AG10803 (cell line): ENCODE measurements at regions not wholly inside any gene's neighbourhood (a gene's known extent, or its start where the extent isn't known, plus 50 kb on each side); places are given as distances from the start of the nearest gene placed in this dataset.

Experiments used
- DNase-seq: peaks from one replicate; pipeline ENCODE4 v3.0.0; 2010; ENCODE audit warnings: low read depth
- H3K4me3 ChIP-seq: 2 replicates; pipeline ENCODE4 v1.5.1; 2011; ENCODE audit warnings: mild to moderate bottlenecking, low read length, control low read depth
- TF ChIP-seq, protein P1 (sequence below): conservative IDR thresholded peaks from 2 replicates; pipeline ENCODE4 v1.5.1; 2011; ENCODE audit warnings: mild to moderate bottlenecking, low read length, control low read depth, inconsistent platforms

DNA sequence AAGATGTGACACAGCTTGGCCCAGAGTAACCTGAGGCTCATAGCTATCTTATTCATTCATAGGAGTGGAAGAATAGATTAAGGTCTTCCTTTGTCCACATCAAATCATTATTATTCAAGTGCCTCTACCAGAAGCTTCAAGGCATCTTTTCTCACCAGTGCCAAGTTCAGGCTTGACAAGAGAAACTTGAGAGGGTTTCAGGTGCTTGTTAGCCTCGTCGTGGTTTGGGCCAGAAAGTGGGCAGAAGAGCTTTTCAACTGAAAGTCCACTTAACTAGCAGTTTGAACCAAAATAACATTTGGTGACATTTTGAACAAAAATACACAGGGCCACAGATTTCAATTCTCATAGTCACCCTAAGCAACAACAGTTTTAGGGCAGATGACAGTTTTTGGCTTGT, 1184.2 kb downstream of the FLRT2 start:
- DNase-seq, result no peak
- TF ChIP-seq, protein P1, sequence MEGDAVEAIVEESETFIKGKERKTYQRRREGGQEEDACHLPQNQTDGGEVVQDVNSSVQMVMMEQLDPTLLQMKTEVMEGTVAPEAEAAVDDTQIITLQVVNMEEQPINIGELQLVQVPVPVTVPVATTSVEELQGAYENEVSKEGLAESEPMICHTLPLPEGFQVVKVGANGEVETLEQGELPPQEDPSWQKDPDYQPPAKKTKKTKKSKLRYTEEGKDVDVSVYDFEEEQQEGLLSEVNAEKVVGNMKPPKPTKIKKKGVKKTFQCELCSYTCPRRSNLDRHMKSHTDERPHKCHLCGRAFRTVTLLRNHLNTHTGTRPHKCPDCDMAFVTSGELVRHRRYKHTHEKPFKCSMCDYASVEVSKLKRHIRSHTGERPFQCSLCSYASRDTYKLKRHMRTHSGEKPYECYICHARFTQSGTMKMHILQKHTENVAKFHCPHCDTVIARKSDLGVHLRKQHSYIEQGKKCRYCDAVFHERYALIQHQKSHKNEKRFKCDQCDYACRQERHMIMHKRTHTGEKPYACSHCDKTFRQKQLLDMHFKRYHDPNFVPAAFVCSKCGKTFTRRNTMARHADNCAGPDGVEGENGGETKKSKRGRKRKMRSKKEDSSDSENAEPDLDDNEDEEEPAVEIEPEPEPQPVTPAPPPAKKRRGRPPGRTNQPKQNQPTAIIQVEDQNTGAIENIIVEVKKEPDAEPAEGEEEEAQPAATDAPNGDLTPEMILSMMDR, result no peak
- H3K4me3 ChIP-seq, result no peak overlapping the region

DNA sequence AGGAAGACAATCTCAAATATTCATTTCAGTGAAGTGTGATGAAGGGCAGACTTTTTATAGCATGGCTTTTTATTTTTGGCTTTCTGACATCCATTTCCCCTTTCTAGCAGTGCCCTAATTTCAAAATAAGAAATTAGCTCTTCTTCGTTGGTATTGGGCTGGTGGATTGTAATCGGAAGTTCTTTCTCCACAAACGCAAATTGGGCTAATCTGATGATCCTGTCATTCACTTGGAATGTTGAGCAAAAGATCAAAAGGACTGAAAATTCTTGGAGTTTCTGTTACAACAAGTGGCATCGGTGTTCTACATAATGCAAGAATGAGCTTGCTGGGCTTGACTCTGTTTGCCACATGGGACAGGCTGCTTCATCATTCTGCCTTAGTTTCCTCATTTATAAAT, 1182.8 kb downstream of the FLRT2 start:
- no peak for DNase-seq
- TF ChIP-seq, protein P1, result no peak

DNA sequence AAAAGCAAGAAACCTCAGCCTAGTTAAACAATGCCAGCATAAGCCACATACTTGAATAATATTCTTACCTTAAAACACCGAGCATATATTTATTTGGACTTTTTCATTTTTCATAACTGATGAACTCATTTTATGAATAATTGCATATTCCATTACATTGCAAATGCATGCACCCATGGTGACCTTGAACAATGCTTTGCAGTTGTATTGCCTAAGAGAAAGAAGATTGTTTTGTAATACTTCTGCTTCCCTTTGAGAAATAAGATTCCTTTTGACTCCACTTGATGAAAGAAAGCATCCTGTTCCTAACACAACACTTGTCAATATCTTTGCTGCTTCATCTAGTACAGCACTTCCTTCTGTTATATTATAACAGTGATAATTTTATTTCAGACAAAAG, 1182.2 kb downstream of the FLRT2 start:
- TF ChIP-seq, protein P1, result no peak
- no peak for DNase-seq
- no peak overlapping the region for H3K4me3 ChIP-seq

More for the DNA sequence above, 1182.8 kb downstream of the FLRT2 start:
- H3K4me3 ChIP-seq, result no peak overlapping the region

DNA sequence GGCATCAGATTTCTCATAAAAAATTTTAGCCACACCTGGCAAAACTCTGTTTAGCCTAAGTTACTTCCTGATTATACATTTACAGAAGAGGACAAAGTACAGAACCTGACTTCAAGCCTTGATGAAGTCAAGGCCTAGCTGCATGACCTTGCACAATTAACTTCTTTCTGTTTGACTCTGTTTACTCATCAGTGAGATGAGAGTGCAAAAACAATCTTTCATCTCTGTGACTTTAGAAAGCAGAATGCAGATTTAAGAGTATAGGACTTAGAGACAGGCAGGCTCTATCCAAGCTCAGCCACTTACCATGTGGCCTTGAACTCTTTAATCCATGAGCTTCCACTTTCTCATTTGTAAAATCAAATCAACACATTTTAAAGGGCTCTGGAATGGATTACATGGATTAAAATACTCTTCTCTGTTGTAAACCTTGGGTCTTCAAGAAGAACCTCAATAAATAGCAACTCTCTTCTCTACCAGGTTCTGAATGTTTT, 1178.9 kb downstream of the FLRT2 start:
- no peak for DNase-seq
- no peak overlapping the region for H3K4me3 ChIP-seq
- TF ChIP-seq, protein P1, result no peak

DNA sequence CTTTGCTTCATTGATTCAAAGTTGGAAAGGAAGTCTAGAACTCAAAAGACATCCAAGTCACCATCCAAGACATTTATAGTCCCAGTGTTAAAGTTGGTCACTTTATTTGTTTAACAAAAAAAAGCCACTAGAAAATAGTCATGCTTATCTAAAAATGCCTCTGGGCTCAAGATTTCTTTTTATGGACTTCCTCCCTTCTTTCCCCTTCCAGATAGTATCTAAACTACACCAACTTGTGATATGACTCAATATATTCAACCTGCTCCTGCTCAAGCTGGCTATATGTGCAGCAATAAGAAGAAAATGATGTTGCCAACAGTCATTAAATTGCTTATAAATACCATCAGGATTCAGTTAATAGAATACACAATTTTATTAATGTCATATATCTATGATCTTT, 1177.1 kb downstream of the FLRT2 start:
- TF ChIP-seq, protein P1, result no peak
- H3K4me3 ChIP-seq, result no peak overlapping the region
- DNase-seq, result no peak

DNA sequence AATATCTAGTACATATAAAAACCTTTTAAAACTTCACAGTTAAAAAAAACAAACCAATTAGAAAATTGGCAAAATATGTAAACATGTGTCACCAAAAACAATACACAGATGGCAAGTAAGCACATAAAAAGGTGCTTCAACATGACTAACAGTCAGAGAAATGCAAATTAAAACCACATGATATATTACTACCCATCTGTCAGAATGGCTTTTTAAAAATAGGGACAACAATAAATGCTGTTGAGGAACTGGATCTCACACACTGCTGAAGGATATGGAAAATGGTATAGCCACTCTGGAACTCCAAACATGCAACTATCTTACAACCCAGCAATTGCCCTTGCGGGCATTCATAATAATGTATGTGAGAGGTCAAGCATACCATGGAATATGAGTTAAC, 1153.6 kb downstream of the FLRT2 start:
- no peak for DNase-seq
- H3K4me3 ChIP-seq, result no peak overlapping the region
- TF ChIP-seq, protein P1, result no peak

DNA sequence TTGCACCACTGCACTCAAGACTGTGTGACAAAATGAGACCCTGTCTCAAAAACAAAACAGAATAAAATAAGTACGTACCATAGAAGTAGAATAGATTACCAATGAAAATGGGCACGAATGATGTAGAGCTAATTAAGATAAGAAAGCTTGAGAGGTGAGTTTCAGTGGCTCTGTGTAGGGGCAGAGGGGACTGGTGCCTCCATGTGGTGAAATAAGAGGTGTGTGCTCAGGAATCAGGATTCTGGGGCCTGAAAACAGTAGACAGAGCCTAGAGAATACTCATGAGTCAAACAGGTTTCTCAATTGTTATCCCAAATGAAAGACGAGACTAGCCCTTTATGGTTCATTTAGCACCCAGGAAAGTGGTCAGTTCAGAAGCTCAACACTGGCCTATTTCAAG, 1145.1 kb downstream of the FLRT2 start:
- H3K4me3 ChIP-seq, result no peak overlapping the region
- no peak for DNase-seq
- TF ChIP-seq, protein P1, result no peak
